H1 (cell line): ENCODE measurements at regions not wholly inside any gene's neighbourhood (a gene's known extent, or its start where the extent isn't known, plus 50 kb on each side); places are given as distances from the start of the nearest gene placed in this dataset.

Experiments
- CTCF ChIA-PET: fragments of 300-600 bp; sonication (Branson Sonifier 250); formaldehyde crosslinking; loops from one replicate; lab custom pipeline; 2021; ENCODE audit not compliant: partially characterized antibody; lab: Charles Lee
- POLR2A ChIA-PET: fragments of 300-600 bp; sonication (Branson Sonifier 250); formaldehyde crosslinking; loops from one replicate; lab custom pipeline; 2021; ENCODE audit warnings: inconsistent platforms; ENCODE audit not compliant: partially characterized antibody; lab: Charles Lee
- DNase-seq, 2 experiments: peaks; one replicate each; pipeline versions ENCODE4 v3.0.0 to v3.0.0-alpha.2; 2010 to 2022; ENCODE audit warnings: low spot score in 2 of 2, low read depth in 1 of 2, mixed read lengths in 1 of 2
- FAIRE-seq: peaks from 2 replicates; lab custom pipeline; 2011; peaks lifted over from hg19 to GRCh38; lab: Jason Lieb, UNC
- H2AFZ ChIP-seq: 2 replicates; pipeline ENCODE4 v1.8.1; 2012; ENCODE audit warnings: low read length, inconsistent platforms
- H2AK5ac ChIP-seq: 2 replicates; pipeline ENCODE4 v1.6.1; 2013; ENCODE audit warnings: low read depth, low read length
- H2BK120ac ChIP-seq: replicated peaks from 2 replicates; pipeline ENCODE3; 2013; ENCODE audit warnings: low read depth, low read length, inconsistent platforms
- H2BK12ac ChIP-seq: 2 replicates; pipeline ENCODE4 v1.6.1; 2013; ENCODE audit warnings: low read depth, low read length
- H2BK15ac ChIP-seq: 2 replicates; pipeline ENCODE4 v1.6.1; 2013; ENCODE audit warnings: low read length
- H2BK20ac ChIP-seq: 2 replicates; pipeline ENCODE4 v1.6.1; 2013; ENCODE audit warnings: low read length
- H2BK5ac ChIP-seq: 2 replicates; pipeline ENCODE4 v1.6.1; 2013; ENCODE audit warnings: low read depth, low read length
- H3K14ac ChIP-seq: 2 replicates; pipeline ENCODE4 v1.6.1; 2013; ENCODE audit warnings: inconsistent platforms; ENCODE audit not compliant: insufficient read length
- H3K18ac ChIP-seq: 2 replicates; pipeline ENCODE4 v1.6.1; 2013; ENCODE audit warnings: low read length; ENCODE audit errors: extremely low read depth
- H3K23ac ChIP-seq: 2 replicates; pipeline ENCODE4 v1.6.1; 2013; ENCODE audit warnings: inconsistent platforms; ENCODE audit not compliant: insufficient read length
- H3K23me2 ChIP-seq: 2 replicates; pipeline ENCODE4 v1.6.1; 2013; ENCODE audit warnings: low read depth, low read length
- H3K27ac ChIP-seq: 2 replicates; pipeline ENCODE4 v1.6.1; 2011; ENCODE audit warnings: low read depth, low read length, inconsistent platforms
- H3K27me3 ChIP-seq, 4 experiments: replicated peaks in 1 of 4; 1 replicate in 1 of 4; 2 replicates in 3 of 4; pipeline versions ENCODE4 v1.6.1 to v1.8.1; 2011 to 2013; ENCODE audit warnings: low read length in 3 of 4, mild to moderate bottlenecking in 3 of 4, inconsistent platforms in 2 of 4, mixed read lengths in 2 of 4, moderate library complexity in 1 of 4; ENCODE audit not compliant: control insufficient read depth in 3 of 4, insufficient read depth in 3 of 4; ENCODE audit errors: extremely low read depth in 1 of 4
- H3K36me3 ChIP-seq, 4 experiments: 2 replicates each; pipeline versions ENCODE4 v1.6.1 to v1.8.1; 2011 to 2013; ENCODE audit warnings: mild to moderate bottlenecking in 4 of 4, low read length in 3 of 4, moderate library complexity in 2 of 4, control low read depth in 1 of 4, inconsistent platforms in 1 of 4; ENCODE audit not compliant: insufficient read depth in 4 of 4, control insufficient read depth in 2 of 4
- H3K4ac ChIP-seq: replicated peaks from 2 replicates; pipeline ENCODE3; 2013; ENCODE audit warnings: low read length, low read depth, mixed read lengths, inconsistent platforms; ENCODE audit not compliant: insufficient read length
- H3K4me1 ChIP-seq, 4 experiments: replicated peaks in 1 of 4; 1 replicate in 1 of 4; 2 replicates in 3 of 4; pipeline versions ENCODE4 v1.6.1 to v1.8.1; 2011 to 2013; ENCODE audit warnings: low read length in 3 of 4, inconsistent platforms in 2 of 4, mixed read lengths in 1 of 4; ENCODE audit not compliant: insufficient read depth in 4 of 4, control insufficient read depth in 3 of 4
- H3K4me2 ChIP-seq, 2 experiments: 2 replicates each; pipeline versions ENCODE4 v1.6.1 to v1.8.1; 2011 to 2013; ENCODE audit warnings: low read depth in 2 of 2, low read length in 2 of 2, control low read depth in 1 of 2, inconsistent platforms in 1 of 2, mild to moderate bottlenecking in 1 of 2; ENCODE audit not compliant: insufficient read depth in 1 of 2
- H3K4me3 ChIP-seq, 4 experiments: fragments of 200-600, 300-600 bp in 1 of 4; sonication (generic), shearing (Covaris generic), sonication (Bioruptor Twin) in 1 of 4; 2 replicates each; pipeline versions ENCODE4 v1.5.1 to v1.8.1; 2011 to 2016; ENCODE audit warnings: low read length in 4 of 4, low read depth in 3 of 4, control low read depth in 2 of 4, inconsistent platforms in 2 of 4, mild to moderate bottlenecking in 2 of 4, mixed read lengths in 1 of 4, moderate library complexity in 1 of 4; ENCODE audit not compliant: insufficient read depth in 2 of 4; ENCODE audit errors: extremely low read depth in 1 of 4
- H3K56ac ChIP-seq: replicated peaks from 2 replicates; pipeline ENCODE3; 2013; ENCODE audit warnings: low read depth, mild to moderate bottlenecking, mixed read lengths, low read length, inconsistent platforms; ENCODE audit not compliant: insufficient read length
- H3K79me1 ChIP-seq: 2 replicates; pipeline ENCODE4 v1.6.1; 2013; ENCODE audit warnings: low read depth, low read length, control low read depth
- H3K79me2 ChIP-seq, 2 experiments: 2 replicates each; pipeline versions ENCODE4 v1.6.1 to v1.8.1; 2012 to 2013; ENCODE audit warnings: low read length in 2 of 2, mild to moderate bottlenecking in 2 of 2, inconsistent platforms in 1 of 2; ENCODE audit not compliant: insufficient read depth in 2 of 2, control insufficient read depth in 1 of 2
- H3K9ac ChIP-seq, 4 experiments: replicated peaks in 1 of 4; 1 replicate in 1 of 4; 2 replicates in 3 of 4; pipeline versions ENCODE4 v1.6.1 to v1.8.1; 2011 to 2013; ENCODE audit warnings: low read depth in 3 of 4, low read length in 3 of 4, control low read depth in 2 of 4, mild to moderate bottlenecking in 2 of 4, moderate library complexity in 2 of 4, inconsistent platforms in 1 of 4; ENCODE audit errors: extremely low read depth in 1 of 4
- H3K9me3 ChIP-seq, 2 experiments: 2 replicates each; pipeline versions ENCODE4 v1.6.1 to v1.8.1; 2012 to 2013; ENCODE audit warnings: mild to moderate bottlenecking in 2 of 2, moderate library complexity in 2 of 2, control low read depth in 1 of 2, inconsistent platforms in 1 of 2, low read depth in 1 of 2, low read length in 1 of 2, mixed read lengths in 1 of 2; ENCODE audit not compliant: insufficient read depth in 2 of 2
- H4K20me1 ChIP-seq, 2 experiments: replicated peaks in 1 of 2; 2 replicates each; pipeline versions ENCODE3 to v1.8.1; 2011 to 2013; ENCODE audit warnings: inconsistent platforms in 2 of 2, low read length in 2 of 2, mild to moderate bottlenecking in 1 of 2; ENCODE audit not compliant: insufficient read depth in 2 of 2, control insufficient read depth in 1 of 2
- H4K5ac ChIP-seq: 2 replicates; pipeline ENCODE4 v1.6.1; 2013; ENCODE audit warnings: low read length, low read depth, mixed read lengths, inconsistent platforms; ENCODE audit not compliant: insufficient read length
- H4K8ac ChIP-seq: 2 replicates; pipeline ENCODE4 v1.8.0; 2013; ENCODE audit warnings: mild to moderate bottlenecking, moderate library complexity, low read length, inconsistent platforms; ENCODE audit not compliant: insufficient read depth; ENCODE audit errors: extremely low read depth
- H4K91ac ChIP-seq: replicated peaks from 2 replicates; pipeline ENCODE3; 2013; ENCODE audit warnings: low read length, mixed read lengths, inconsistent platforms; ENCODE audit not compliant: insufficient read length
- BCL11A ChIP-seq, 2 experiments: IDR thresholded peaks; one replicate each; pipeline ENCODE4 v1.6.1; 2011; ENCODE audit warnings: low read depth in 2 of 2, low read length in 2 of 2, mild to moderate bottlenecking in 2 of 2
- CBX5 ChIP-seq: fragments of 300-800, 300-1000 bp; sonication (generic); IDR thresholded peaks from 2 replicates; pipeline ENCODE4 v1.7.1; 2016; ENCODE audit warnings: antibody characterized with exemption, low read length, low read depth
- CREB1 ChIP-seq: IDR thresholded peaks from 2 replicates; pipeline ENCODE4 v1.6.1; 2012; ENCODE audit warnings: inconsistent platforms
- NRF1 ChIP-seq: IDR thresholded peaks from 2 replicates; pipeline ENCODE4 v1.6.1; 2011; ENCODE audit warnings: mild to moderate bottlenecking, low read depth, low read length, improper control_type of control experiment
- RFX5 ChIP-seq: IDR thresholded peaks from 2 replicates; pipeline ENCODE4 v1.6.1; 2011; ENCODE audit warnings: low read depth, low read length, improper control_type of control experiment, borderline replicate concordance
- RNF2 ChIP-seq: fragments of 200-900, 300-1000 bp; sonication (generic); IDR thresholded peaks from 2 replicates; pipeline ENCODE4 v1.7.1; 2016; ENCODE audit warnings: borderline replicate concordance, low read depth, mild to moderate bottlenecking, antibody characterized with exemption, low read length; ENCODE audit not compliant: poor library complexity, severe bottlenecking; ENCODE audit errors: missing control alignments
- SP2 ChIP-seq: IDR thresholded peaks from 2 replicates; pipeline ENCODE4 v1.6.1; 2012; ENCODE audit warnings: mild to moderate bottlenecking, low read length, inconsistent platforms
- SP4 ChIP-seq: IDR thresholded peaks from 2 replicates; pipeline ENCODE4 v1.6.1; 2012; ENCODE audit warnings: low read length, inconsistent platforms

GRCh38 chr13:70893832-70894231, 785.6 kb upstream of the KLHL1 start (continued):
- no peak for TF ChIP-seq RNF2
- no peak for TF ChIP-seq RFX5

DNA sequence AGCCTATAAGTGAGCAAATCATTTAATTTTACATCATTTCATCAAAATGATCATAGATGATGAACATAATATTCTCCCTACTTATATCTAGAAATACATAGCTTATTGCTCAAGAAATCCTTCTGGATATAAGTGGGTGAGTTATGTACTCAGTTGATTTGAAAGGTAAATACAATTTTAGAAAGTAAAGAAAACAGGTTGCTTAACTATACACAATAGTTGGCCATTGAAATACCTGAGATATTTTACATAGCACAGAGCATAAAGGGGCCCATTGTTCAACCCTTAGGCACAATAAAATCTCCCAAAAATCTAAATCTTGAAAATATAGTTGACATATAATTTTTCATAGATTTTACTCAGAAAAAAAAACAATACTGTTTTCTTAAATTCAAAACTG, 782.0 kb upstream of the KLHL1 start:
- ChIA-PET CTCF (no interaction called here), POLR2A (no interaction called here)
- DNase-seq = no peak
- H2BK12ac ChIP-seq = no peak overlapping the region
- no peaks in the 10 kb centered on the region for H3K23me2 ChIP-seq
- no peak overlapping the region for H3K14ac ChIP-seq
- no peak for FAIRE-seq
- no peak overlapping the region for H3K56ac ChIP-seq
- no peak overlapping the region for H3K23ac ChIP-seq
- H3K4ac ChIP-seq = no peak overlapping the region
- H3K4me3 ChIP-seq = no peak overlapping the region
- no peak overlapping the region for H3K4me2 ChIP-seq
- no peak overlapping the region for H2BK120ac ChIP-seq
- no peaks in the 10 kb centered on the region for H4K20me1 ChIP-seq
- peaks cover 0 to 4% (median under 1%) of the 10 kb centered on the region in 4 experiments; a peak in 4 of 7 replicates for H3K4me1 ChIP-seq
- no peak overlapping the region for H2AK5ac ChIP-seq
- no peaks in the 10 kb centered on the region for H3K36me3 ChIP-seq
- no peak overlapping the region for H2AFZ ChIP-seq
- peaks cover 4 to 10% of the 10 kb centered on the region in 2 experiments; a peak in 3 of 4 replicates for H3K9me3 ChIP-seq
- no peaks in the 10 kb centered on the region for H3K79me2 ChIP-seq
- no peak overlapping the region for H3K18ac ChIP-seq
- no peak overlapping the region for H4K5ac ChIP-seq
- H2BK5ac ChIP-seq = no peak overlapping the region
- H2BK15ac ChIP-seq = no peak overlapping the region
- H3K9ac ChIP-seq = no peak overlapping the region
- H3K27me3 ChIP-seq = no peaks in the 10 kb centered on the region
- no peaks in the 10 kb centered on the region for H3K79me1 ChIP-seq
- no peak overlapping the region for H4K91ac ChIP-seq
- no peak overlapping the region for H4K8ac ChIP-seq
- H3K27ac ChIP-seq = no peak overlapping the region
- H2BK20ac ChIP-seq = no peak overlapping the region
- TF ChIP-seq CBX5 (no peak), BCL11A (IDR thresholded peaks at IDR 0.05; ENCODE audit: low read depth in 2 of 2, low read length in 2 of 2) (no peak), CREB1 (no peak), SP2 (no peak), SP4 (no peak), NRF1 (no peak)
